22Rv1 (cell line): ENCODE measurements at regions not wholly inside any gene's neighbourhood (a gene's known extent, or its start where the extent isn't known, plus 50 kb on each side); places are given as distances from the start of the nearest gene placed in this dataset.

Source experiments
- CTCF ChIP-seq: fragments of 450-650 bp; IDR thresholded peaks from 2 replicates; pipeline ENCODE4 v1.5.1; 2017; ENCODE audit warnings: mild to moderate bottlenecking
- ZFX ChIP-seq: fragments of 450-650 bp; IDR thresholded peaks from 2 replicates; pipeline ENCODE4 v1.6.1; 2017; ENCODE audit warnings: antibody characterized with exemption, borderline replicate concordance

GRCh38 chr7:84304407-84304806 is 109.8 kb upstream of the SEMA3A start:
- TF ChIP-seq CTCF: no peak
- no peak for TF ChIP-seq ZFX
